GM18861 (cell line): ENCODE measurements at regions not wholly inside any gene's neighbourhood (a gene's known extent, or its start where the extent isn't known, plus 50 kb on each side); places are given as distances from the start of the nearest gene placed in this dataset.

Experiments
- ATAC-seq: cut with Tn5 transposase; IDR thresholded peaks from one replicate; pipeline ENCODE4 v1.9.1; 2021; ENCODE audit not compliant: unreplicated experiment

DNA sequence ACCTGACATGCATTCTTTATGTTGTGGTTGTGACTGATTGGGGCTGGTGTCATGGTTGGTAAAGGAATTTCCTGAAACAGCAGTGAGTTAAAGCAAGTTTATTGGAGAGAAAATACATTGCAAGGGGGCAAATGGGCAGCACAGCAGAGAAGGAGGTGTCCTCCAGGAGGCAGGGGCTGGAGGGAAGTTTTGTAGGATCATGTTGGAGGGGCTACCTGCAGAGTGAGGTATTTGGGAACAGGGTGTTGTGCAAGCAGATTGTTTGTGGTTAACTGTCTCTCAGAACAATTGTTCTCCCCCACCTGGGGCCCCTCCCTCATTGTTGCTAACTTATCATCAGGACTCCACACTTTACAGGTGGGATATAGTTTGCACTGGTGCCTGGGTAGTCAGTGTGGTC is 196.0 kb downstream of the NSUN3 start:
- no peak for ATAC-seq

- no peak for ATAC-seq
Observed at GRCh38 chr3:94259291-94259690, 196.4 kb downstream of the NSUN3 start.

DNA sequence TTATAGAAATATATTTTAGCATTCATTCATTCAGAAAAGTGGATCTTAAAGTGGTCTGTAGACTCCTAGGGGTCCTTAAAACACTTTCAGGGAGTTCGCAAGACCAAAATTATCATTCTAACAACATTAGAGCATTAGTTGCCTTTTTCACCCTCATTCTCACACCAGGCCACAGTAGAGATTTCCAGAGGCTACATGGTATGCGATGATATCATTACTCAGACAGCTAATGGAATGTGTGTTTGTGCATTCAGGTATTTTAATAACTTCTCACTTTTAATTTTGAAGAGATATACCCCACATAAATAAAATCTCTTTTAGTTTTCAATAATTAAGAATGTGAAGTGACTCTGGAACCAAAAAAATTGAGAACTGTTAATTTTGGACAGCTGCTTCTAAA is 206.9 kb downstream of the NSUN3 start:
- ATAC-seq, result no peak

GRCh38 chr3:94272016-94272415 is 209.2 kb downstream of the NSUN3 start:
- ATAC-seq, result no peak

DNA sequence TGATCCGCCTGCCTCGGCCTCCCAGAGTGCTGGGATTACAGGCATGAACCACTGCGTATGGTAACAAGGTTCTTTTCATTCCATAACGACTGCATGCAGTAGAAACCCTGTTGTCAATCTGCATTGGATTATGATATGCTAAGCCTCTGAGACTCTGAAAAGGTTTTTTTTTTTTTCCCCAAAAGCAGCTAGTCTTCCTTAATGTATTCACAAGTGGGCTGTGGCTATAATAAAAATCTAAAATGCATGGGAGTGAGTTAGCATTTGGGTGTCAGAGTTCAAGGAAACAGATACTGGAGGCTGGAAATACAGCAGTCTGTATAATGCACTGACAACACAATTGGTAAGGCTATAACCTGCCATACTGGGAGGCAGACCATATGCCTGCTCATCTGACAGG is 218.1 kb downstream of the NSUN3 start:
- no peak for ATAC-seq

GRCh38 chr3:94285872-94286271 is 223.0 kb downstream of the NSUN3 start:
- ATAC-seq, result no peak

DNA sequence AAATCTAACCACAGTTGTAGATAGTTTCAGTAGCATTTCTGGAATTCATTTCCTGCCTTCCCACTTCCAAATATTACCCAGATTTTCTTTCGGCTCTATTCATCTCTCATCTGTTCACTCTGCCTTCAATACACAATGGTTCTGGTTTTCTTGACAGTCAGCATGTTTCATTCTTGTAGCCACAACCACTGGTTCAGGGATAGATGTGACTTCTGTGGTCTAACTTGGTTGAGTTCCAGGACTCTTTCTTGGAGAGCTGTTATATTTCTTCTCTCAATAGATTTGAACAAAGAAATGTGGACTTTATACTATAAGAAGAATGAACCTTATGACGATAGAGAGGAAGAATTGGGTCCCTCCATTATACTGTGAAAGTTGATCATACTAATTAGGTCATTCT is 228.8 kb downstream of the NSUN3 start:
- ATAC-seq, result no peak

DNA sequence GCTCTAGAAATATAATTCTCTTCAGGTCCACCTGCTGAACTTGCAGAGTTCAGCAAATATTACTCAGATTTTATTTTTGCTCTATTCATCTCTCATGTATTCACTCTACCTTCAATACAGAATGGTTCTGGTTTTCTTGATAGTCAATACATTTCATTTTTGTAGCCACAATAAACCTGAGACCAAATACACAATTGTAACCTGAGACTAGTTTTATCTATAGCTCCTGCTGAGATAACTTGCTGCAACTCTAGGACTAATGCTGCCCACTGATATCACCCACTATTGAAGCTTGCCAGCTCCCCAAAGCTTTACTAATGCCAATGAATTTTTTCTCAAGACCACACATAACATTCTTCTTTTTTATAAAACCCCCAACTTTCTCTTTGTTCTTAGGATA is 229.3 kb downstream of the NSUN3 start:
- ATAC-seq, result no peak

DNA sequence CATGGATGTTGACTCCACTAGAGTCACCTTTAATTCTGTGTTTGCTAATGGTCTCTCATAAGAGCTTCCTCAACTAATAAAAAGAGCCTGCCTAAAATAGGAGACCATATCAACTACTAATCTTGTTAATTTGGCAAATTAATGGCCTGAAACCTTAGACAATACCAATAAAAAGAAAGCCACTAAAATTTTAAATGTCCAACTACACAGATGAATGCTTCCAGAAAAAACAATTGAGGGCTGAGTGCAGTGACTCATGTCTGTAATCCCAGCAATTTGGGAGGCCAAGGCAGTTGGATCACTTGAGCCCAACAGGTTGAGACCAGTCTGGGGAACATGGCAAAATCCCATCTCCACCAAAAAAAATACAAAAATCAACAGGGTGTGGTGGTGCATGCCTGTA is 230.9 kb downstream of the NSUN3 start:
- no peak for ATAC-seq

- no peak for ATAC-seq
Observed at GRCh38 chr3:94294806-94295205, 231.9 kb downstream of the NSUN3 start.

DNA sequence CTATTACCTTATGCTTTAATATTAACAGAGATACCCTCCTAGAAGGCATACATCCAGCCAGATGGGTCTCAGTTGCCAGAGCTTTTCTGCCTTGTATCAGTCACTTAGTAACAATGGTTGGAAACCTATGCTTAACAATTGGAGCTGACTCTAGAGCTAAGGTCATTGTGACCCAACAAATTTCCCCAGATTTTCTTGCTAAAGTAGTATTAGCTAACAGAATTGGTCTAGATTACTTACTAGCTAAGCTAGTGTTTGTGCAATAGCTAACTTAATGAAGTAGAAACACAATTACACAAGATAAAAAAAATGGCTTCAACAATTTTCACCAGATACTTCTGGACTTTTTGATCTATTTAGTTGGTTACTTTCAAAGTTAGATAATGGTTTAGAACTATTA is 236.9 kb downstream of the NSUN3 start:
- ATAC-seq, result no peak

DNA sequence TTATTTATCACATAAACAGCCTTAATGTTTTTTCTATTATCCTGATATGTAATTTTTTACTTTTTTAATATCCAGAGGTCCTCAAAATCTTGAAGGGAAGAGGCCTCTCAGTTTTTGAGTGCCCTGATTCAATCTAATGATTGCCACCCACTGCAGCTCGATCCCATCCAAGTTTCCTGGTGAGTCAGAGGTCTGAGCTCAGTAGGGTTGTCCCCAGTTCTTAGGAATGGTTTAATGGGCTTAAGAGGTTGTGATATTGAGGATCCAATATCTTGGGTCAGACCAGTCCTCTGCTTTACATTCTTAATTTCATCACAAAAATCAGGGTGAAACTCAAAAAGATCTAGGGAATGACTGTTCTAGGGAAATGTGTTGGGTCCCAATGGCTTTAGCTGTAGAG is 238.5 kb downstream of the NSUN3 start:
- ATAC-seq, result no peak

GRCh38 chr3:94303266-94303665 is 240.4 kb downstream of the NSUN3 start:
- no peak for ATAC-seq

GRCh38 chr3:94303897-94304296 is 241.0 kb downstream of the NSUN3 start:
- no peak for ATAC-seq

- no peak for ATAC-seq
Observed at GRCh38 chr3:94304954-94305353, 242.1 kb downstream of the NSUN3 start.

- no peak for ATAC-seq
Observed at GRCh38 chr3:94305835-94306611, 243.2 kb downstream of the NSUN3 start.

- ATAC-seq, result no peak
Observed at GRCh38 chr3:94307588-94307987, 244.7 kb downstream of the NSUN3 start.

DNA sequence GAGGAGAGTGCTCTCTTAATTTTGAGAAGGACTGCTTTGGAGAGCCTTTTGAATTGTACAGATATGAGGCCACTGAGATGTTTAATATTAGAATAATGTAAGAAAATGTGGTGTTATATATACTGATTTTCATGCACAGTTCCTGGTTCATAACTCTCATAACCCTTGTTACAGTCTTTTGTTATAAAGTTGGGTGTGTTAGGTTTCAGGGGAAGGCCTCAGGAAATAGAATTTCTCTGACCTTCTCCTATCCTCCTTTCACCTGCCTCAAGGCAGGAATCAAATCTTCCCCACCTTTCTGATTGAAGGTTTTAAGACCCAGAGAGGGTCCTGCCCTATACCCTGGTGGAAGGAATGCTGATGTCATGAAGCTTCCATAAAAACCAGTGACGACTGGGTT is 245.9 kb downstream of the NSUN3 start:
- ATAC-seq, result no peak

DNA sequence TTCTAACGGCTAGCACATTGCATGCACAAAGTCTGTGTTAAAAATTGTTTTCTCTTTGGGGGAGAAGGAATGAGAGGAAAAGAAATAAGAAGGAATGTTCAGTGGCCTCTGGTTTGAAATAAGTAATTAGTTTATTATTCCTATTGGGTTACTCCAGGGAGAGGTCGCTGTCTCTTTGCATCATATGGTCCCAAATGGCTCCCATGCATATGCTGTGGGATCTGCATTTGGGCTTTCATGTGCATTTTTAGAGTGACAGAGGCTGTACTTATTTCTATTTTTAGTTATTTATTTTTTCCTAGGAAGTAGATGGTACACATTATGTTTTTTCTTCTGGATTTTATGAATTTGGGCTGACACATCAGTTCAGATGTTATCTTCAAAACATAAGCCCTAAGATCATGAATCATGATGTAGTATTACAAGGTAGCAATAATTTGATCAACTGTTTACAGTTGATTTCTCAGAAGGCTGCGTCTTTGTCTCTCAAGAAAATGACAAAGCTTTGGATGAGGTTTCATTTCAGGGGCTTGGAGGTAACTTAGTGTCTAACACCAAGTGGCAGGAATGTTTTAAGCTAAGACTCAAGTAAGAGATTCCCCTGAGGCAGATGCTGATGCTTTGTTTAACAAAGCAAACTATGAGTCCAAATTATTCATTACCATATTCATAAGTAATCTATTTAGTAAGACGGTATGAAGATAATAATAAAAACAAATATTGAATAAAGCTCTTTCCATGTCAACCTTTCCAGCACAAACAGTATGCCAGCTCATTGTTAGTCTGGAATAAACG is 247.7 kb downstream of the NSUN3 start:
- ATAC-seq, result no peak

DNA sequence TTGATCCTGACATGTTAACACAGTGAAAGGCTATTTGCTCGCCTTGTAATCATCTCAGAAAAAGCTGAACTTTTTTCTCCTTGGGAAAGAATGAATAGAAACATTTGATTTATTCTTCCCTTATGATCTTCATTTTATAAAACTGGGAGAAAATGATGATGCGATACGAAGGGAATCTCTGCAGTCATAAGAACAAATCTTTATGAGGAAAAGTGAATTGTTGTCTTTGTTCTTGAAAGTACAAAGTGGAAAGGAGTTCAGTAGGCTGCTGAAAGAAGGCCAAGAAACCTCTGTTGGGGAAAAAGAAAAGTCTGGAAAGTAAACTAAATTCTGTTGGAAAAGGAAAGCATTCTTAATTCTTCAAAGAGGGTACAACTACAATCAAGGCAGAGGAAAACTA is 248.8 kb downstream of the NSUN3 start:
- ATAC-seq, result no peak

DNA sequence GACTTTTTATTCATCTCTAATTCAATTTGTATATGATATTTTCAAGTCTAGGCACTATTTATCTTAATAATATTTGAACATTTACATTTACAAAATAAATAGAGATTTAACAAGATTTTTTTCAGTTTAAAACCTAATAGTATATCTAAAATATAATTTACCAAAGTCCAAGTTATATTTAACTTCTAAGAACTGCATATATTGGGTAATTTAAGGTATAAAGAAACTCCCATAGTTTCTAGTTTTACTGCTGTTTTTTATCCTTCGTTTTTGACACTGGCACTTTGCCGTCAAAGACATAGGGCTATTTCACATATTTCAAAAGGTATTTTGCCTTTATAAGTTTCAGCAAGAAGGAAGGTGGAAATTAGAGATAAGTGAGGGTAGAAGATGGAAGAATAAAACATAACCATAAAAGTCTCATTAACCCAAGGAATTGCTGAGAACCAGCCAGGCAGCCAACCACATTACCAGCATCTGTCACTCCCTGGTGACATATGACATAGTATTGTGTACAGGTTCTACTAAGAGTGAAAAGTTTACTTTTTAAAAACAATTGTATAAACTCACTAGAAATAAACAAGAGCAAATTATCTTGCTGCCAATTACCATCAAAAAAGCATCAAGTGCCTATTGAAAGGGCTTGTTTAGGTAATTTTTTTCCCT is 251.5 kb downstream of the NSUN3 start:
- no peak for ATAC-seq

DNA sequence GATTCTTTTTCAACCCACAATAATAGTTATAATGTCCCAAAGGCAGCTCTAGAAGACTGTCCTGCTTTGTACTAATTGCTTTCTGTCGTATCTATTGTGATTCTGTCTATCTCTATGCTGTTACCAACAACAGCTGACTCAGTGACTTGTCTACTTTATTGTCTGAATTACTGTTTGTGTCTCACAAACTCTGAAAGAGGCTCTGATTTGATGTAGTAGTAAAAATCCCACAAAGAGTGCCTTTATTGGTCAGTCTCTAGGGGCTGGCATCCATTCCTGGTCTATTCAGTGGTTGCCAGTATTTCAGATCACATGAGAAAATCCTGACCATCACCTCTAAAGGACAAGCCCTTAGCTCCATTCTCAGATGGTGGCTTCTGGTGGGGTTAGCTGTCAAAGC is 254.2 kb downstream of the NSUN3 start:
- no peak for ATAC-seq
